A673 (cell line): ENCODE measurements at regions not wholly inside any gene's neighbourhood (a gene's known extent, or its start where the extent isn't known, plus 50 kb on each side); places are given as distances from the start of the nearest gene placed in this dataset.

ENCODE experiments used
- BruUV-seq: library from RNA; stranded (reverse); fragments of 400-500 nt; replicated peaks from 2 replicates; lab custom pipeline; 2021; lab: Mats Ljungman, UMichigan
- CTCF ChIA-PET: fragments of 300-600 bp; sonication (Branson Sonifier 250); formaldehyde crosslinking; loops from one replicate; lab custom pipeline; 2022; ENCODE audit warnings: antibody characterized with exemption; lab: Charles Lee
- POLR2A ChIA-PET: fragments of 300-600 bp; sonication (Branson Sonifier 250); formaldehyde crosslinking; loops from one replicate; lab custom pipeline; 2022; ENCODE audit warnings: antibody characterized with exemption; ENCODE audit not compliant: low non-redundant PET; lab: Charles Lee
- DNase-seq: peaks from one replicate; pipeline ENCODE4 v3.0.0-alpha.2; 2015; ENCODE audit warnings: low spot score
- H3K27ac ChIP-seq: fragments of 200-600 bp; sonication (generic); 2 replicates; pipeline ENCODE4 v1.5.1; 2016; ENCODE audit warnings: mixed run types, low read depth, mild to moderate bottlenecking, mixed read lengths, antibody characterized with exemption, low read length; ENCODE audit not compliant: poor library complexity, severe bottlenecking
- H3K27me3 ChIP-seq: fragments of 200-600 bp; sonication (generic); replicated peaks from 2 replicates; pipeline ENCODE4 v1.6.1; 2017; ENCODE audit warnings: mixed run types, low read depth, mild to moderate bottlenecking, mixed read lengths, antibody characterized with exemption, low read length; ENCODE audit not compliant: insufficient read depth, poor library complexity
- H3K36me3 ChIP-seq: fragments of 200-600 bp; sonication (generic); 2 replicates; pipeline ENCODE4 v1.6.1; 2016; ENCODE audit warnings: mixed run types, mild to moderate bottlenecking, mixed read lengths, antibody characterized with exemption, low read length; ENCODE audit not compliant: insufficient read depth, poor library complexity, severe bottlenecking
- H3K4me1 ChIP-seq: fragments of 200-600 bp; sonication (generic); 2 replicates; pipeline ENCODE4 v1.6.1; 2017; ENCODE audit warnings: mixed run types, mild to moderate bottlenecking, mixed read lengths, antibody characterized with exemption, low read length; ENCODE audit not compliant: insufficient read depth, poor library complexity, severe bottlenecking
- H3K4me3 ChIP-seq: fragments of 200-600 bp; sonication (generic); 2 replicates; pipeline ENCODE4 v1.5.1; 2016; ENCODE audit warnings: low read depth, mixed run types, mild to moderate bottlenecking, mixed read lengths, low read length; ENCODE audit not compliant: poor library complexity, severe bottlenecking
- H3K9me3 ChIP-seq: fragments of 200-600 bp; sonication (generic); 2 replicates; pipeline ENCODE4 v1.6.1; 2016; ENCODE audit warnings: mixed run types, low read depth, mild to moderate bottlenecking, mixed read lengths, antibody characterized with exemption, low read length; ENCODE audit not compliant: poor library complexity, severe bottlenecking
- EZH2 ChIP-seq: fragments of 200-600 bp; sonication (generic); IDR thresholded peaks from 2 replicates; pipeline ENCODE4 v1.6.1; 2017; ENCODE audit warnings: borderline replicate concordance, low read depth, mild to moderate bottlenecking, mixed read lengths, antibody characterized with exemption, low read length; ENCODE audit not compliant: poor library complexity, severe bottlenecking
- intact Hi-C: fragments of 100-400 bp; cut with micrococcal nuclease; formaldehyde crosslinking; loops from one replicate; pipeline ENCODE4 v1.10.0; 2022; ENCODE audit not compliant: unreplicated experiment
- TF ChIP-seq, protein P1 (sequence below): fragments of 300-800, 200-600 bp; sonication (generic); conservative IDR thresholded peaks from 2 replicates; pipeline ENCODE4 v1.5.1; 2017; ENCODE audit warnings: low read depth, mild to moderate bottlenecking, antibody characterized with exemption, low read length, moderate library complexity, mixed read lengths

DNA sequence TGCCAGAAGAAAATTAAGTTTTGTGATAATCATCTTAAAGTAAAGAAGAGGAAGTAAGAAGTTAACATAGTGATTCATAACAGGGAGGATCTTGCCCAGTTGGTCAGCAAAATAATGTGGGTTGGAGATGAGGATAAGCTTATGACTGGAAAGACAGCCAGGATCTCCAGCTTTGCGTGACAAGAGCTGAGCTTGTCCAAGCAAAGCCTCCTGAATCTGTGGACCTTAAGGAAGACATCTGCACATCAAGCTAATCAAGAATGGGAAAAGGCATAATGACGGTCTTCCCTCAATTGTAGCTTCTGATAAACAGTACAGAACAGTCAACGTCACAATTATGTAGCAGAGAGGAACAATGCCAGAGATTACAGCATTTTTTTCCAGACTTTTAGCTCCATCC is 744.7 kb upstream of the GOT2 start:
- H3K4me1 ChIP-seq: no peaks in the 10 kb centered on the region
- intact Hi-C loops: no loop called here
- ChIA-PET POLR2A (no interaction called here), CTCF (no interaction called here)
- DNase-seq: no peak
- no TSS peak for BruUV-seq
- H3K27ac ChIP-seq: no peak overlapping the region
- TF ChIP-seq, protein P1, sequence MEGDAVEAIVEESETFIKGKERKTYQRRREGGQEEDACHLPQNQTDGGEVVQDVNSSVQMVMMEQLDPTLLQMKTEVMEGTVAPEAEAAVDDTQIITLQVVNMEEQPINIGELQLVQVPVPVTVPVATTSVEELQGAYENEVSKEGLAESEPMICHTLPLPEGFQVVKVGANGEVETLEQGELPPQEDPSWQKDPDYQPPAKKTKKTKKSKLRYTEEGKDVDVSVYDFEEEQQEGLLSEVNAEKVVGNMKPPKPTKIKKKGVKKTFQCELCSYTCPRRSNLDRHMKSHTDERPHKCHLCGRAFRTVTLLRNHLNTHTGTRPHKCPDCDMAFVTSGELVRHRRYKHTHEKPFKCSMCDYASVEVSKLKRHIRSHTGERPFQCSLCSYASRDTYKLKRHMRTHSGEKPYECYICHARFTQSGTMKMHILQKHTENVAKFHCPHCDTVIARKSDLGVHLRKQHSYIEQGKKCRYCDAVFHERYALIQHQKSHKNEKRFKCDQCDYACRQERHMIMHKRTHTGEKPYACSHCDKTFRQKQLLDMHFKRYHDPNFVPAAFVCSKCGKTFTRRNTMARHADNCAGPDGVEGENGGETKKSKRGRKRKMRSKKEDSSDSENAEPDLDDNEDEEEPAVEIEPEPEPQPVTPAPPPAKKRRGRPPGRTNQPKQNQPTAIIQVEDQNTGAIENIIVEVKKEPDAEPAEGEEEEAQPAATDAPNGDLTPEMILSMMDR: no peak
- TF ChIP-seq EZH2: no peak
- H3K4me3 ChIP-seq: no peak overlapping the region
- H3K27me3 ChIP-seq: no peaks in the 10 kb centered on the region
- no peaks in the 10 kb centered on the region for H3K9me3 ChIP-seq
- H3K36me3 ChIP-seq: no peaks in the 10 kb centered on the region

DNA sequence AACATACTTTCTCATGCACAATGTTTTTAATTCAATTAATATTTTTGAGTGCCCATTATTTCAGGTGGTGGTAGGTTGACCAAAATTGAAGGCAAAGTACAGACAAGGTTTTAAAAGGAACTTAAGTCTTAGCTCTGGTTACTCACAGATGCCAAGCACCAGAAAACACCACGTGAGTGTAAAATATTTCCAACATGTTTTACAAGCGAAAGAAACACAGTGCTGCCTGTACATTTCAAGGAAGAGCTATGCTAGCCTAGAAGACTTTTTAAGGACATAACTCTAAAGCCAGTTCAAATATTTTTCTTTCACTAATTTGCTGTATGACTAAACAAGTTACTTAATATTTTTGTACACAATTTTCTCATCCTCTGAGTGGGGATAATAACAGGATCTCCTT is 736.4 kb upstream of the GOT2 start:
- no TSS peak for BruUV-seq
- TF ChIP-seq, protein P1: no peak
- no peak for TF ChIP-seq EZH2
- POLR2A ChIA-PET: no interaction called here
- Histone ChIP-seq H3K27ac (no peak overlapping the region), H3K27me3 (no peaks in the 10 kb centered on the region), H3K4me1 (no peaks in the 10 kb centered on the region), H3K9me3 (no peaks in the 10 kb centered on the region), H3K36me3 (no peaks in the 10 kb centered on the region), H3K4me3 (no peak overlapping the region)
- CTCF ChIA-PET: no interaction called here
- intact Hi-C loops: no loop called here
- no peak for DNase-seq

DNA sequence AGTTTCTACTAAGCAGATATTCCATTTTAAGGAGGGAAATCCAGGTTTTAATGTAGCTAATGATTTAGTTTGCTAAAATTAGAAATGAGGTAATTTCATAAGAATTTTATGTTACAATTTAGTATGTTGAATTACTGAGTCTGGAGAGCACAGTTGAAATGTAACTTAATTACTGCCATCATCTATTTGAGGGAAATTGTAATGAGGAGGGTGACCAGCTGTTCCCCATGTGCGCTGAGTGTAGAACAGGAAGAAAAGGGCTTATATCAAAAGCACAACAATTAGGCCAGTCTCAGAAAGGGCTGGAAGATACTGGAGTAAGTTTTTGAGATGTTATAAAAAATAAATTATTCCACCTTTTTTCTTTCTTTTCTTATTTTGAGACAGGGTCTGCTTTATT is 735.1 kb upstream of the GOT2 start:
- ChIA-PET CTCF (no interaction called here), POLR2A (no interaction called here)
- no TSS peak for BruUV-seq

More for the DNA sequence above, 735.1 kb upstream of the GOT2 start:
- no peaks in the 10 kb centered on the region for H3K36me3 ChIP-seq
- no peak overlapping the region for H3K4me3 ChIP-seq
- H3K27me3 ChIP-seq: no peaks in the 10 kb centered on the region
- no peaks in the 10 kb centered on the region for H3K4me1 ChIP-seq
- no peak overlapping the region for H3K27ac ChIP-seq
- DNase-seq: no peak
- intact Hi-C loops: no loop called here
- H3K9me3 ChIP-seq: no peaks in the 10 kb centered on the region
- TF ChIP-seq EZH2: no peak
- TF ChIP-seq, protein P1: no peak
